SU-DHL-6 (cell line): ENCODE measurements at regions not wholly inside any gene's neighbourhood (a gene's known extent, or its start where the extent isn't known, plus 50 kb on each side); places are given as distances from the start of the nearest gene placed in this dataset.

ENCODE experiments used
- H2AFZ ChIP-seq: fragments of 200-600 bp; sonication (generic); 2 replicates; pipeline ENCODE4 v1.6.1; 2014; ENCODE audit warnings: low read depth, mild to moderate bottlenecking, moderate library complexity, mixed read lengths, antibody characterized with exemption, low read length; ENCODE audit not compliant: severe bottlenecking
- H3F3A ChIP-seq: fragments of 200-600 bp; shearing (Covaris generic); 2 replicates; pipeline ENCODE4 v1.6.0; 2016; ENCODE audit warnings: antibody characterized with exemption, mild to moderate bottlenecking; ENCODE audit not compliant: insufficient read depth
- H3K27ac ChIP-seq: fragments of 200-600 bp; sonication (generic); 2 replicates; pipeline ENCODE4 v1.5.1; 2016; ENCODE audit warnings: low read depth, mild to moderate bottlenecking, low read length, moderate library complexity, mixed read lengths
- H3K27me3 ChIP-seq: fragments of 200-600 bp; sonication (generic), shearing (Covaris generic); 2 replicates; pipeline ENCODE4 v1.6.0; 2014; ENCODE audit warnings: mild to moderate bottlenecking, low read length
- H3K36me3 ChIP-seq: fragments of 200-600 bp; sonication (generic); 2 replicates; pipeline ENCODE4 v1.6.1; 2014; ENCODE audit warnings: mild to moderate bottlenecking, low read length, mixed read lengths
- H3K4me2 ChIP-seq: fragments of 300-600, 200-600 bp; shearing (Covaris generic), sonication (generic); 2 replicates; pipeline ENCODE4 v1.6.0; 2014; ENCODE audit warnings: low read length, low read depth, mild to moderate bottlenecking; ENCODE audit not compliant: poor library complexity, severe bottlenecking
- H3K4me3 ChIP-seq: fragments of 200-600 bp; sonication (generic); 2 replicates; pipeline ENCODE4 v1.5.1; 2014; ENCODE audit warnings: antibody characterized with exemption, low read length, mild to moderate bottlenecking, mixed read lengths; ENCODE audit not compliant: insufficient read depth, poor library complexity, severe bottlenecking
- H3K79me2 ChIP-seq: fragments of 200-600 bp; sonication (generic); 2 replicates; pipeline ENCODE4 v1.6.1; 2014; ENCODE audit warnings: mild to moderate bottlenecking, low read length, moderate library complexity; ENCODE audit not compliant: insufficient read depth
- H3K9ac ChIP-seq: fragments of 200-600 bp; sonication (generic); 2 replicates; pipeline ENCODE4 v1.7.0; 2014; ENCODE audit warnings: mild to moderate bottlenecking, low read length
- H3K9me2 ChIP-seq: fragments of 200-600 bp; sonication (generic); replicated peaks from 2 replicates; pipeline ENCODE4 v1.6.1; 2014; ENCODE audit warnings: low read length; ENCODE audit not compliant: insufficient read depth
- H3K9me3 ChIP-seq: fragments of 200-600 bp; sonication (generic); 2 replicates; pipeline ENCODE4 v1.6.1; 2014; ENCODE audit warnings: low read length, mixed read lengths; ENCODE audit not compliant: insufficient read depth
- H4K20me1 ChIP-seq: fragments of 200-600 bp; sonication (generic); 2 replicates; pipeline ENCODE4 v1.6.1; 2014; ENCODE audit warnings: low read depth, mild to moderate bottlenecking, antibody characterized with exemption, low read length, moderate library complexity, mixed read lengths
- EZH2phosphoT487 ChIP-seq: fragments of 200-600 bp; sonication (generic), shearing (Covaris generic); conservative IDR thresholded peaks from 2 replicates; pipeline ENCODE4 v1.6.1; 2018; ENCODE audit warnings: mild to moderate bottlenecking, antibody characterized with exemption, low read length, moderate library complexity, mixed read lengths
- TF ChIP-seq, protein P1 (sequence below): fragments of 200-600 bp; sonication (generic); IDR thresholded peaks from one replicate; pipeline ENCODE4 v1.5.1; 2017; ENCODE audit warnings: antibody characterized with exemption, mild to moderate bottlenecking, low read length, moderate library complexity; ENCODE audit not compliant: insufficient read depth, poor library complexity, severe bottlenecking

- no peak overlapping the region for H3K4me3 ChIP-seq
- no peaks in the 10 kb centered on the region for H3K36me3 ChIP-seq
- no peaks in the 10 kb centered on the region for H4K20me1 ChIP-seq
- no peaks in the 10 kb centered on the region for H3F3A ChIP-seq
- H3K9me2 ChIP-seq, result no peaks in the 10 kb centered on the region
- no peaks in the 10 kb centered on the region for H3K9me3 ChIP-seq
- no peaks in the 10 kb centered on the region for H3K79me2 ChIP-seq
- H3K4me2 ChIP-seq, result no peak overlapping the region
- no peaks in the 10 kb centered on the region for H3K27me3 ChIP-seq
- H3K27ac ChIP-seq, result no peak overlapping the region
- TF ChIP-seq EZH2phosphoT487, result no peak
- TF ChIP-seq, protein P1, sequence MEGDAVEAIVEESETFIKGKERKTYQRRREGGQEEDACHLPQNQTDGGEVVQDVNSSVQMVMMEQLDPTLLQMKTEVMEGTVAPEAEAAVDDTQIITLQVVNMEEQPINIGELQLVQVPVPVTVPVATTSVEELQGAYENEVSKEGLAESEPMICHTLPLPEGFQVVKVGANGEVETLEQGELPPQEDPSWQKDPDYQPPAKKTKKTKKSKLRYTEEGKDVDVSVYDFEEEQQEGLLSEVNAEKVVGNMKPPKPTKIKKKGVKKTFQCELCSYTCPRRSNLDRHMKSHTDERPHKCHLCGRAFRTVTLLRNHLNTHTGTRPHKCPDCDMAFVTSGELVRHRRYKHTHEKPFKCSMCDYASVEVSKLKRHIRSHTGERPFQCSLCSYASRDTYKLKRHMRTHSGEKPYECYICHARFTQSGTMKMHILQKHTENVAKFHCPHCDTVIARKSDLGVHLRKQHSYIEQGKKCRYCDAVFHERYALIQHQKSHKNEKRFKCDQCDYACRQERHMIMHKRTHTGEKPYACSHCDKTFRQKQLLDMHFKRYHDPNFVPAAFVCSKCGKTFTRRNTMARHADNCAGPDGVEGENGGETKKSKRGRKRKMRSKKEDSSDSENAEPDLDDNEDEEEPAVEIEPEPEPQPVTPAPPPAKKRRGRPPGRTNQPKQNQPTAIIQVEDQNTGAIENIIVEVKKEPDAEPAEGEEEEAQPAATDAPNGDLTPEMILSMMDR, result no peak
- no peak overlapping the region for H3K9ac ChIP-seq
- no peak overlapping the region for H2AFZ ChIP-seq
These were observed 616.3 kb upstream of the BCHE start for GRCh38 chr3:166453478-166453877.

DNA sequence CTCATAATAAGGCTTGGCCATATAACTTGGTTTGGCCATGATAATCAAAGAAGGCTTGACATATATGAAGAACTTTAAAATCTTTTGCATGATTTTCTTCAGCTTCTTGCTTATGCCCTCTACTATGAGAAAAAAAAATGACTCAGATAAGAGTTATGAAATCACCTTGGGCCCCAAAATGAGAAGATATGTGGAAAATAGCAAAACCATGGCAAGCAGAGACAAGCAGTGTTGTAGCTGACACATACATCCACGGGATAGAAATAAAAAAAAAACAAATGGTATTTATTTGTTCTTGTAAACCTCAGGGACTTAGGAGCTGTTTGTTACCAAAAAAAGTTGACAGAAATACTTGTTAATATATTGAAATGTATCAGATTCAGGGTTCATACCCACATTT is 614.8 kb upstream of the BCHE start:
- no peak overlapping the region for H3K4me3 ChIP-seq
- no peaks in the 10 kb centered on the region for H3K9me3 ChIP-seq
- no peaks in the 10 kb centered on the region for H3K27me3 ChIP-seq
- H3K4me2 ChIP-seq, result no peak overlapping the region
- H3K36me3 ChIP-seq, result no peaks in the 10 kb centered on the region
- H3F3A ChIP-seq, result no peaks in the 10 kb centered on the region
- no peak overlapping the region for H3K27ac ChIP-seq
- no peaks in the 10 kb centered on the region for H3K79me2 ChIP-seq
- no peaks in the 10 kb centered on the region for H4K20me1 ChIP-seq
- no peak overlapping the region for H3K9ac ChIP-seq
- H2AFZ ChIP-seq, result no peak overlapping the region
- H3K9me2 ChIP-seq, result no peaks in the 10 kb centered on the region
- TF ChIP-seq, protein P1, result no peak
- no peak for TF ChIP-seq EZH2phosphoT487

DNA sequence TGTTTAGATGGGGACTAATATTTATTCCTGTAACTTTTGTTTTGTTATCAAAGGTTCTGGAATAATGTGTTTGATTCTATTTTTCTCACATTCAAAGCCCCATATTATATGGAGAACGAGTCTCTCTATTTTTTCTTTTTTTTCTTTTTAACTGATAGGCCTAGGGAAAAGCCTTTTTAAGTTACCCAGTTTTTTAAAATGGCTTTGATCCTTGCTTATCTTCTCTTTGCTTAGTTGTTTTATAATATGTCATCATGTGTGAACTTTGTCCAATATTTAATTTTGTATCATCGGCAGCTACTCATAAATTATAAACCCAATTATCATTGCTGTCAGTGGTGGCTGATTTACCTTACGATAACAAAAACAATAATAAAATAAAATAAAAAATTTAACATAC is 610.3 kb upstream of the BCHE start:
- Histone ChIP-seq H3K27me3 (no peaks in the 10 kb centered on the region), H3K9me2 (no peaks in the 10 kb centered on the region), H3K36me3 (no peaks in the 10 kb centered on the region), H3K79me2 (no peaks in the 10 kb centered on the region), H3K4me3 (no peak overlapping the region), H3K4me2 (no peak overlapping the region), H2AFZ (no peak overlapping the region), H3K9me3 (peaks cover 14% of the 10 kb centered on the region), H4K20me1 (no peaks in the 10 kb centered on the region), H3K27ac (no peak overlapping the region), H3F3A (no peaks in the 10 kb centered on the region), H3K9ac (no peak overlapping the region)
- no peak for TF ChIP-seq EZH2phosphoT487
- TF ChIP-seq, protein P1, result no peak

DNA sequence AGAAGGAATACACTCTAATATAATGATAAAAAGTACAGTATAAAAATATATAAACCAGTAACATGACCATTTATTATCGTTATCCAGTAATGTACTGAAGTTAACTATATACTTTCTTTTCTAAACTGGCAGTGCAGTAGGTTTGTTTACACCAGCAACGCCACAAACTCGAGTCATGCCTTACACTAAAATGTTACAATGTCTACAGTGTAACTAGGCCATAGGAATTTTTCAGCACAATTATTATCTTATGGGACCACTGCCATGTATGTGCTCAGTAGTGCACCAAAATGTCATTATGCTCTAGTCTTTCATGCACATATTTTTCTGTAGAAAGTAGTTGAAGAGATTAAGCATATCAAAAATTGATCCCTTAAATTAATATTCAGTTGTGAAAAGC is 609.8 kb upstream of the BCHE start:
- no peak for TF ChIP-seq EZH2phosphoT487
- TF ChIP-seq, protein P1, result no peak
- H4K20me1 ChIP-seq, result no peaks in the 10 kb centered on the region
- no peaks in the 10 kb centered on the region for H3K36me3 ChIP-seq
- H2AFZ ChIP-seq, result peak overlapping the region; percentile 41
- no peak overlapping the region for H3K9ac ChIP-seq
- no peaks in the 10 kb centered on the region for H3F3A ChIP-seq
- no peak overlapping the region for H3K4me3 ChIP-seq
- no peaks in the 10 kb centered on the region for H3K79me2 ChIP-seq
- H3K9me2 ChIP-seq, result no peaks in the 10 kb centered on the region
- H3K27me3 ChIP-seq, result no peaks in the 10 kb centered on the region
- H3K9me3 ChIP-seq, result peaks cover 14% of the 10 kb centered on the region
- no peak overlapping the region for H3K27ac ChIP-seq
- H3K4me2 ChIP-seq, result no peak overlapping the region
